Small intestine (tissue), 7 donors: ENCODE measurements at regions not wholly inside any gene's neighbourhood (a gene's known extent, or its start where the extent isn't known, plus 50 kb on each side); places are given as distances from the start of the nearest gene placed in this dataset.
"Not testable (repeated sequence)": the region's sequence is repeated elsewhere in the genome, so short reads cannot be mapped to it uniquely, and the experiment has no call there.

Experiments used
- DNase-seq, 2 donors: peaks; one replicate each; pipeline versions ENCODE4 v3.0.0 to v3.0.0-alpha.2; 2013
- FAIRE-seq: peaks from 2 replicates; lab custom pipeline; 2012; peaks lifted over from hg19 to GRCh38; lab: Jason Lieb, UNC
- H3K27ac ChIP-seq, 3 donors: one replicate each; pipeline ENCODE4 v1.5.1; 2013; ENCODE audit warnings: low read length in 2 of 3, mild to moderate bottlenecking in 2 of 3, control low read depth in 1 of 3, inconsistent platforms in 1 of 3, low read depth in 1 of 3, moderate library complexity in 1 of 3
- H3K27me3 ChIP-seq, 3 donors: one replicate each; pipeline ENCODE4 v1.6.1; 2013; ENCODE audit warnings: low read length in 3 of 3, inconsistent platforms in 1 of 3; ENCODE audit not compliant: control insufficient read depth in 3 of 3, insufficient read depth in 3 of 3
- H3K36me3 ChIP-seq, 3 donors: one replicate each; pipeline ENCODE4 v1.6.1; 2013; ENCODE audit warnings: low read length in 3 of 3, inconsistent platforms in 1 of 3, low read depth in 1 of 3, mild to moderate bottlenecking in 1 of 3, moderate library complexity in 1 of 3; ENCODE audit not compliant: control insufficient read depth in 3 of 3, insufficient read depth in 2 of 3
- H3K4me1 ChIP-seq, 3 donors: one replicate each; pipeline ENCODE4 v1.6.1; 2013; ENCODE audit warnings: low read length in 2 of 3, inconsistent platforms in 1 of 3, low read depth in 1 of 3, mild to moderate bottlenecking in 1 of 3, moderate library complexity in 1 of 3; ENCODE audit not compliant: control insufficient read depth in 3 of 3, insufficient read depth in 2 of 3
- H3K4me3 ChIP-seq, 3 donors: one replicate each; pipeline ENCODE4 v1.5.1; 2013; ENCODE audit warnings: low read length in 3 of 3, control low read depth in 1 of 3, inconsistent platforms in 1 of 3, low read depth in 1 of 3, mild to moderate bottlenecking in 1 of 3, moderate library complexity in 1 of 3
- H3K9me3 ChIP-seq, 2 donors: one replicate each; pipeline ENCODE4 v1.6.1; 2013; ENCODE audit warnings: low read depth in 1 of 2, low read length in 1 of 2; ENCODE audit not compliant: control insufficient read depth in 2 of 2, insufficient read depth in 1 of 2
- WGBS, 3 donors: extraction: QIAGEN DNeasy Blood & Tissue Kit; methylation state at CpG; one replicate each; pipeline ENCODE4 v1.1.7; 2013; 5-methylcytosine and 5-hydroxymethylcytosine counted together
- donor health status: healthy with polysubstance abuse.
- donor health status: control.
- donor health status: control.
- donor health status: Bipolar disorder and iron deficiency.
- donor health status: healthy.

- Histone ChIP-seq H3K4me1 (peaks cover 0 to 10% (median 0%) of the 10 kb centered on the region in 3 donors), H3K36me3 (no peaks in the 10 kb centered on the region), H3K9me3 (peaks cover 0 to 6% of the 10 kb centered on the region in 2 donors), H3K4me3 (no peak overlapping the region), H3K27ac (no peak overlapping the region), H3K27me3 (no peaks in the 10 kb centered on the region)
- no peak for FAIRE-seq
- no peak for DNase-seq
These were observed 162.4 kb upstream of the PIK3R1 start for GRCh38 chr5:68053202-68053601.

GRCh38 chr5:68049053-68049713 is 166.4 kb upstream of the PIK3R1 start:
- no peaks in the 10 kb centered on the region for H3K36me3 ChIP-seq
- no peak overlapping the region for H3K4me3 ChIP-seq
- peaks cover 0 to 17% of the 10 kb centered on the region in 2 donors for H3K9me3 ChIP-seq
- no peaks in the 10 kb centered on the region for H3K4me1 ChIP-seq
- H3K27me3 ChIP-seq, result no peaks in the 10 kb centered on the region
- FAIRE-seq (no peak), DNase-seq (peak in 1 of 2 donors; percentile 31)
- 54 to 68% (median 65%) methylated on average over 8 of the region's 8 CpGs for WGBS, 3 donors
- H3K27ac ChIP-seq, result no peak overlapping the region

- Histone ChIP-seq H3K4me3 (no peak overlapping the region), H3K36me3 (no peaks in the 10 kb centered on the region), H3K9me3 (peaks cover 0 to 17% of the 10 kb centered on the region in 2 donors), H3K4me1 (no peaks in the 10 kb centered on the region), H3K27ac (no peak overlapping the region), H3K27me3 (no peaks in the 10 kb centered on the region)
- WGBS, 3 donors, result 93 to 97% (median 96%) methylated on average over 3 of the region's 3 CpGs
- DNase-seq (no peak), FAIRE-seq (no peak)
These were observed 167.0 kb upstream of the PIK3R1 start for GRCh38 chr5:68048516-68048915.

- not testable (repeated sequence) for H3K4me1 ChIP-seq, H3K4me3 ChIP-seq, H3K27ac ChIP-seq, H3K36me3 ChIP-seq, DNase-seq, H3K27me3 ChIP-seq, FAIRE-seq
- 91 to 97% (median 92%) methylated on average over 5 of the region's 5 CpGs for WGBS, 3 donors
- peaks cover 0 to 17% of the 10 kb centered on the region in 2 donors for H3K9me3 ChIP-seq
These were observed 167.5 kb upstream of the PIK3R1 start for GRCh38 chr5:68048054-68048453.

- FAIRE-seq, result no peak
- H3K27ac ChIP-seq, result no peak overlapping the region
- WGBS, 3 donors, result 85 to 95% (median 94%) methylated on average over 1 of the region's 1 CpG
These were observed 168.5 kb upstream of the PIK3R1 start for GRCh38 chr5:68047035-68047434.

GRCh38 chr5:68046445-68046844 is 169.1 kb upstream of the PIK3R1 start:
- Histone ChIP-seq H3K36me3 (no peaks in the 10 kb centered on the region), H3K4me3 (no peak overlapping the region), H3K9me3 (peaks cover 0 to 17% of the 10 kb centered on the region in 2 donors), H3K27me3 (no peaks in the 10 kb centered on the region), H3K4me1 (no peaks in the 10 kb centered on the region), H3K27ac (no peak overlapping the region)
- FAIRE-seq (no peak), DNase-seq (no peak)
- WGBS, 3 donors, result 81 to 88% (median 86%) methylated on average over 5 of the region's 5 CpGs

More at GRCh38 chr5:68047035-68047434, 168.5 kb upstream of the PIK3R1 start:
- Histone ChIP-seq H3K4me3 (no peak overlapping the region), H3K4me1 (no peaks in the 10 kb centered on the region), H3K27me3 (no peaks in the 10 kb centered on the region), H3K9me3 (peaks cover 0 to 17% of the 10 kb centered on the region in 2 donors), H3K36me3 (no peaks in the 10 kb centered on the region)
- DNase-seq, result no peak

GRCh38 chr5:68041293-68041692 is 174.3 kb upstream of the PIK3R1 start:
- FAIRE-seq, result no peak

GRCh38 chr5:68037546-68037945 is 178.0 kb upstream of the PIK3R1 start:
- peaks cover 0 to 3% of the 10 kb centered on the region in 2 donors for H3K9me3 ChIP-seq
- H3K4me3 ChIP-seq, result no peak overlapping the region
- DNase-seq, result no peak
- FAIRE-seq, result no peak
- H3K36me3 ChIP-seq, result no peaks in the 10 kb centered on the region
- peaks cover 0 to 19% (median 2%) of the 10 kb centered on the region in 3 donors for H3K4me1 ChIP-seq
- WGBS, 3 donors, result 76 to 85% (median 82%) methylated on average over 6 of the region's 6 CpGs
- no peaks in the 10 kb centered on the region for H3K27me3 ChIP-seq
- no peak overlapping the region for H3K27ac ChIP-seq

More at GRCh38 chr5:68041293-68041692, 174.3 kb upstream of the PIK3R1 start:
- H3K36me3 ChIP-seq, result no peaks in the 10 kb centered on the region
- peaks cover 0 to 2% (median 0%) of the 10 kb centered on the region in 3 donors for H3K4me1 ChIP-seq
- DNase-seq, result no peak
- WGBS, 3 donors, result 70 to 83% (median 77%) methylated on average over 8 of the region's 8 CpGs
- no peak overlapping the region for H3K4me3 ChIP-seq
- H3K27ac ChIP-seq, result no peak overlapping the region
- H3K9me3 ChIP-seq, result peaks cover 0 to 3% of the 10 kb centered on the region in 2 donors
- no peaks in the 10 kb centered on the region for H3K27me3 ChIP-seq
